ENCODE measurements at regions not wholly inside any gene's neighbourhood (a gene's known extent, or its start where the extent isn't known, plus 50 kb on each side); places are given as distances from the start of the nearest gene placed in this dataset.

- no peak for DNase-seq (ENCODE audit: low spot score)
These were observed 542.1 kb downstream of the PRR16 start for GRCh38 chr5:121006217-121006616.

DNA sequence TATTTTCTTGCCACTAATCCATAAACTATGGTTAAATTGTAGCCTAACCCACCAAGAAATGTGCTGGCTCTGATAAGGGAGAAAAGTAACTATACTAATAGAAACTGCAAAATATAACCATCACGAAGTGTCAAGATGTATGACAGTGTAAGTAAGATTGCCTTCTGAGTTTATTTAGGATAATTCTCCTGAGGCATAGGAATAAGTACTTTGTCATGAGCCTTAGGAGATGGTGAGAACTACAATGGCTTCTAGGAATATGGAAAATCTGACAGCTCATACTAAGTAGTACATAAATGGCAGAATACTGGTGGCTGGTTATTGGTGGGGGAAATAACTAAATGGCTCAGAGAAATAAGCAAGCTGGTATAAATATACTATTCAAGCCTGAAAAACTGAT lies 543.9 kb downstream of the PRR16 start:
- no peak for DNase-seq (ENCODE audit: low spot score)

- DNase-seq (ENCODE audit: low spot score) = no peak
These were observed 545.0 kb downstream of the PRR16 start for GRCh38 chr5:121009058-121009457.

DNA sequence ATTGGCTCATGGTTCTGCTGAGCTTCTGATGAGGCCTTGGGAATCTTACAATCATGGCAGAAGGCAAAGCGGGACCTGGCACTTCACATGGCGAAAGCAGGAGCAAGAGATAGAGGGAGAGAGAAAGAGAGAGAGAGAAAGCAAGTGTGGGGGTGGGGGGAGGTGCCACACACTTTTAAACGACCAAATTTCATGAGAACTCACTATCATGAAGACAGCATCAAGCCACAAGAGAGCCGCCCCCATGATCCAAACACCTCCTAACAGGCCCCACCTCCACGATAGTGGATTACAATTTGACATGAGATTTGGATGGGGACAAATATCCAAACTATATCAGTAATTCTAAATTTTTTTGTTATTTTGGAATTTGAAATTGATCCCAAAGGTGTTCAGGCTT lies 553.9 kb downstream of the PRR16 start:
- no peak for DNase-seq (ENCODE audit: low spot score)

DNA sequence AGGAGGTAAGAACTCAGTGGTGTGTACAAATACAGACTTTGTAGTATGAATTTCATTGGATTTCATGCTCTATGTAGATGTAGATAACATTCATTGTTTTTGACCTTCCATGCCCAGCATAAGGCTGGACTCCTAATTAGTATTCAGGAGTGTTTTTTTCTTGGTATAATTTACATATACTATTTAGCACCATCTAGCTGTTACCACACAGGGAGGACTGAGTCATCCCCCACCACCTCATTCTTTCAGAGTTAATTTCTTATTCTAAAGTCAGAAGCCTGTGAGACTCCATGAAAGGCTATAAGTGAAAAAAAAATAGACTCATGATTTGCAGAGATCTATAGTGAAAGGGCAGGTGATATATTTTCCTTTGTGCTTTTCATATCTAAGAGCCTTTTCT lies 555.0 kb downstream of the PRR16 start:
- no peak for DNase-seq (ENCODE audit: low spot score)

- no peak for DNase-seq (ENCODE audit: low spot score)
These were observed 555.6 kb downstream of the PRR16 start for GRCh38 chr5:121019734-121020133.

- no peak for DNase-seq (ENCODE audit: low spot score)
These were observed 557.6 kb downstream of the PRR16 start for GRCh38 chr5:121021681-121022080.

GRCh38 chr5:121024416-121025311 lies 560.6 kb downstream of the PRR16 start:
- no peak for DNase-seq (ENCODE audit: low spot score)

DNA sequence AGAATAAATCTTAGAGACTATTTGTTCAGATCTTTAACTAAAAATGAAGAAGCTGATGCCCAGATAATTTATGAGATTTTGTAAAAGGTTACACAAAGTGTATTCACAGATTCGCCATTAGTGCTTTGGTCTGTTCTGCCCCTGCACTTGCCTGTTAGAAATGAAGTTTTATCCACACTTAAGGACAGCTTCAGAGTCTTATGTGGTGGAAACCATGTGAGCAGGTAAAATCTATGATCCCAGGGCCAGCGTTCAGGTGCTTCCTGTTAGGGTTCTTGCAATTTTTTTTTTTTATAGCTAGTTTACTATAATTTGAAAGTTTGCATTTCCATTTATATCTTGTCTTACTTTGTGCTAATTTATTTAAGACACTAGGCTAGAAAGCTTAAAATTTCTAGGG lies 561.6 kb downstream of the PRR16 start:
- DNase-seq (ENCODE audit: low spot score) = no peak

DNA sequence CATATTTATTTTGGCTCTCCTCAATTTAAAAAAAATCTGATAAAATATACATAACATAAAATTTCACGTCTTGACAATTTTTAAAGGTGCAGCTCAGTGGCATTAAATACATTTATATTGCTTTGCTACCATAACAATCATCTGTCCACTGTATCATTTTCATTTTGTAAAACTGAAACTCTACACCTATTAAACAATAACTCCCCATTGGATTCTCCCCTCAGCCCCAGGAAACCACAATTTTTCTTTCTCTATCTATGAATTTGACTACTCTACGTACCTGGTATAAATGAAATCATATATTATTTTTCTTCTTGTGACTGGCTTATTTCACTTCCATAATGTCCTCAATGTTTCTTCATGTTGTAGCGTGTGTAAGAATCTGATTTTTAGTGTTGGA lies 563.5 kb downstream of the PRR16 start:
- no peak for DNase-seq (ENCODE audit: low spot score)

- DNase-seq (ENCODE audit: low spot score) = no peak
These were observed 565.6 kb downstream of the PRR16 start for GRCh38 chr5:121029536-121030245.

GRCh38 chr5:121031491-121031890 lies 567.4 kb downstream of the PRR16 start:
- no peak for DNase-seq (ENCODE audit: low spot score)

DNA sequence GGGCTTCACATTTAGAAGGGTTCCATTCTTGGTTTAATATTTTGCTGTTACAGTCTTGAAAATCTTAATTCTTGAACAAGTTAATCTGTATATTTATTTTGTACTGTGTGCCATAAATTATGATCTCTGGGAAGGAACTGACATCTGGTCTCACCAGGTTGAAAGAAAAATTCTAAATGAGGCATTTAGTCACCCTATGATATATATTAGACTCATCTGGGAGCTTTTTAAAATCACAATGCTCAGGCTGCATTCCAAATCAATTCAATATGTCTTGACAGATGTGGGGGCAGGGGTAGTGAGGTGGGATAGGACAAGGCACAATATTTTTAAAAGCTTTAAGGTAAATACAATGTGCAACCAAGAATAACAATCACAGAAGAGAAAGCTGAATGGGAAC lies 569.2 kb downstream of the PRR16 start:
- no peak for DNase-seq (ENCODE audit: low spot score)

DNA sequence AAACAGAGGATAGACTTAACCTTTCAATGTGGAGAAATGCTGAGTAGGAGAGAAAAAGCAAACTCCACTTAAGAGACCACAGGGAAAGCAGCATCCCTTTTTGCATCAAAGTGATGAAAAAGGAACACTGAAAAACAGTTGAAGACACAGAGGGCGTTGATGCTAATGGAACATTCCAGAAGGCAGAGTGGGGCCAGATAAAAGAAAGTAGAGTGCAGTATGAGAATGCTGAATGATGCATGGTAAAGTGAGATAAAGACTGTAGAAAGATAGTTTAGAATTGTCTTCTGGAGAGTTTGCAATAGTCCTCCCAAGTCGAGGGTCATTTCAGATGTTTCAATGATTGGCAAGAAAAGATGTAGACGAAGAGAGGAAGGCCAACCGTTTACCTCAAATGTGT lies 574.3 kb downstream of the PRR16 start:
- DNase-seq (ENCODE audit: low spot score) = no peak

DNA sequence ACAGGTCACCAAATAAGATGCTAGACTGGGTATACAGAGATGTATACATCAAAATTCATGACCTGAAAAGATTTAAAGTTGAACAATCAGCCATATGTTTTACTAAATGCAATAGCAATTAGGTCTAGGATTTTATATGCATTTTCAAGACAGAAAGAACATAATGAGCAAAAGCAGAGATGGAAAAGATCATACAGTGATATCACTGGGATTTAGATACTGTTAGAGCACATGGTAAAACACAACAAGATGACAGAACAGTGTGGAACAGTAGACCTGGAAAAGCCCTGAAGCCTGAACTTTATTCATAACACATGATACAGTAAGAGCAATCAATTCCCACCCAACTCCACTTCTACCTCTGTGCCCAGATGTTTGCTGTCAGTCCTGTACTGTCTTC lies 585.9 kb downstream of the PRR16 start:
- DNase-seq (ENCODE audit: low spot score) = no peak

DNA sequence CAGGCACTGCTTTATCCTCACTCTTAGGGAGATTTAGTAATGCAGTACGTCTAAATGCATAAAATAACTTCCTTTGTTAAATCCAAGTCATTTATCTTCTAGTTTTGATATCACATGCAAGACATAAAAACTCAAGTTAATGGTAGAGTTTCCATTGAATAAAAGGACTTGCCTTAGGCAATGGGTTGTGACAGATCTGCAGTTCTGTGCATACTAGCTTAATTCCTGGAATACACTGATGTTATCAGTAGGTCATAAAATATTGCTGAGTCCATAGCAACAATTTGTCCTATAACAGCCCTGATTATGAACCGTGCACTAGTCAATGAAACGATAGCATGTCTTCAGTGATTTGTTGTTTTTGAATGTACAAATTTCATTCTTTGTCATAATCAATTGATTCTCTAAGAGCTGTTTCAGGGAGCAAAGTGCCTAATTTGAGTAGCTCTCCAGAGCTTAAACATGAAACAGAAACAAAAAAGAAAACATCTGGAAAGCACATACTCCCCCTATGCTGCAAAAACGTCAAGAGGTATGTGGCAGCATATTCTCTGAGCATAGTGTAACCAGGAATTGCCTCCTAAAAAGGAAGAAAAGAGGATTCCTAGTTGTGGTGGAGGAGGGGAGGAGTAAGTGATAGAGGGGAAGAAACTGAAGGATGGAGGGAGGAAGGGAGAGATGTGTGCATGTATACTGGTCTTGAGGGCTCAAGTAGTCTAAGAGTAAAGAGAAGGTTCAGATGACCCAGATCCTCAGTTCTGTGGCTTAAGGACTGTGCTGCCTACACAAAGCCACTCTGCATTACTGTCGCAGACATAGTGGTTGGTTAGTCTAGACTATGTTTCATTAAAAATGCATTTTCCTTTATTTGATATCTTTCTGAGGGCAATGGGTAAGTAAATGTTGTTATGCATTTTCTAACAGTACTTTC lies 589.2 kb downstream of the PRR16 start:
- DNase-seq (ENCODE audit: low spot score) = no peak

GRCh38 chr5:121055586-121055985 lies 591.5 kb downstream of the PRR16 start:
- DNase-seq (ENCODE audit: low spot score) = no peak

DNA sequence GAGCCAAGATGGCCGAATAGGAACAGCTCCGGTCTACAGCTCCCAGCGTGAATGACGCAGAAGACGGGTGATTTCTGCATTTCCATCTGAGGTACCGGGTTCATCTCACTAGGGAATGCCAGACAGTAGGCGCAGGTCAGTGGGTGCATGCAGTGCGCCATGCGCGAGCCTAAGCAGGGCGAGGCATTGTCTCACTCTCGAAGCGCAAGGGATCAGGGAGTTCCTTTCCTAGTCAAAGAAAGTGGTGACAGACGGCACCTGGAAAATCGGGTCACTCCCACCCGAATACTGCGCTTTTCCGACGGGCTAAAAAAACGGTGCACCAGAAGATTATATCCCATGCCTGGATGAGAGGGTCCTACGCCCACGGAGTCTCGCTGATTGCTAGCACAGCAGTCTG lies 600.1 kb downstream of the PRR16 start:
- peak; percentile 1 for DNase-seq (ENCODE audit: low spot score)

GRCh38 chr5:121086671-121087070 lies 622.6 kb downstream of the PRR16 start:
- no peak for DNase-seq (ENCODE audit: low spot score)

DNA sequence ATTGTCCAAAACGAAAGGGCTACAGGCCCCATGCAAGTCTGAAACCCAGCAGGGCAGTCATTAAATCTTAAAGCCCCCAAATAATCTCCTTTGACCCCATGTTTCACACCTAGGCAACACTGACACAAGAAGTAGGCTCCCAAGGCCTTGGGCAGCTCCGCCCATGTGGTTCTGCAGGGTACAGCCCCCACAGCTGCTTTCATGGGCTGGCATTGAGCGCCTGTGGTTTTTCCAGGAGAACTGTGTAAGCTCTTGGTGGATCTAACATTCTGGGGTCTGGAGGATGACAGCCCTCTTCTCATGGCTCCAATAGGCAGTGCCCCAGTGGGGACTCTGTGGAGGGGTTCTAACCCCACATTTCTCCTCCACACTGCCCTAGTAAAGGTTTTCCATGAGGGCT lies 623.5 kb downstream of the PRR16 start:
- DNase-seq (ENCODE audit: low spot score) = no peak

DNA sequence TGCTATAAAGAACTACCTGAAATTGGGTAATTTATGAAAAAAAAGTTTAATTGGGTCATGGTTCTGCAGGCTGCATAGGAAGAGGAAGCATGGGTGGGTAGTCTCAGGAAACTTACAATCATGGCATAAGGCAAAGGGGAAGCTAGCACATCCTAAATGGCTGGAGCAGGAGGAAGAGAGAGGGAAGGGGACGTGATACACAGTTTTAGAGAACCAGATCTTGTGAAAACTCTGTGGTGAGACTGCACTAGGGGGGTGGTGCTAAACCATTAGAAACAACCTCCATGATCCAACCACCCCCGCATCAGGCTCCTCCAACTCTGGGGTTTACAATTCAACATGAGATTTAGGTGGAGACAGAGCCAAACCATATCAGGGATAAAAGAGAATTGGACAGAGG lies 624.2 kb downstream of the PRR16 start:
- DNase-seq (ENCODE audit: low spot score) = no peak

GRCh38 chr5:121090822-121091221 lies 626.7 kb downstream of the PRR16 start:
- no peak for DNase-seq (ENCODE audit: low spot score)
